ENCODE measurements at regions not wholly inside any gene's neighbourhood (a gene's known extent, or its start where the extent isn't known, plus 50 kb on each side); places are given as distances from the start of the nearest gene placed in this dataset.
A peak's percentile ranks its signal among the peaks of the same experiment; 100 is the strongest.

DNA sequence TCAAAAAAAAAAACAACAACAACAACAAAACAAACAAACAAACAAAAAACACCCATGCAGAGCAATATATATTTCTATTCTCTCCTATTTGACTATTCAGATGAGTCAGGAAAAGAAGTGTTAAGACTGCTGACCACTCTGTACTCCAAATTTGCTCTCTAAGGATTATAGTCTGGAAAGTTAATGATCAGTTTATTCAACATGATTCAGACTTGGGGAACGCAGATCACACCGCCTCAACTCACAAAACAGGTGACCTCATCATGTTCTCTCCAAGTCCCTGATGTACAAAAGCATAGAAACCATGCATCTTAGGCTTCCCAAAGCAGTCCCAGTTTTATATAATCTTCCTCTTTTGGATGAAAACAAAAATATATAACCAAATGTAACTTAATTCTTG is 51.9 kb upstream of the PRRC2C start:
- DNase-seq = no peak
- no peaks in the 10 kb centered on the region for H3K36me3 Mint-ChIP-seq (ENCODE audit: low read depth)
- CTCF ChIA-PET = no interaction called here
- POLR2A ChIA-PET = no interaction called here
- H3K9me3 Mint-ChIP-seq = peaks cover 2% of the 10 kb centered on the region
- peaks cover 10% of the 10 kb centered on the region for H3K4me1 Mint-ChIP-seq
- no peak overlapping the region for H3K4me3 Mint-ChIP-seq
- H3K27ac Mint-ChIP-seq = no peak overlapping the region
- H3K27me3 Mint-ChIP-seq = peaks cover 2% of the 10 kb centered on the region

DNA sequence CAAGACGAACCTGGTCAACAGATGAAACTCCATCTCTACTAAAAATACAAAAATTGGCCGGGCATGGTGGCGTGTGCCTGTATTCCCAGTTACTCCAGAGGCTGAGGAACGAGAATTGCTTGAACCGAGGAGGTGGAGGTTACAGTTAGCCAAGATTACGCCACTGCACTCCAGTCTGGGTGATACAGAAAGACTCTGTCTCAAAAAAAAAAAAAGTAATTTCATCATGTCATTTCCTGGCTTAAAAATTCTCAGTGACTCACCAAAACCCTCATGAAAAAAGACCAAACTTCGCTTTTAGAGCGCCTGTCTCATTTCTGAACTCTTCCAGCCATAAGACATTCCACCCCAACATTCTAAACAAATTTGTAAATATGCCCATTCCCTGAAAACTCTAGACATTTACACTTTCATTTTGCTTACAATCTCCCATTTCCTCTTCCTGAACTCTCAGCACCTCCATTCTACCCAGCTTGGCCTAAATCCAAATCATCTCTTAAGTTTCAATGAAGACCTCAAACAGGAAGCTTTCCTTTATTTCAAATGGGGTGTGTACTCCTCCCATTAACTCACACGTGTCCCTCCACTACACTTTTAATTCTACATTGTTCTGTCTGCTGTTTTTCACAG is 50.5 kb upstream of the PRRC2C start:
- ChIA-PET POLR2A (no interaction called here), CTCF (no interaction called here)
- DNase-seq = no peak
- Mint-ChIP-seq H3K4me1 (peaks cover 10% of the 10 kb centered on the region), H3K36me3 (ENCODE audit: low read depth) (no peaks in the 10 kb centered on the region), H3K27ac (peak overlapping the region; percentile 54), H3K4me3 (no peak overlapping the region), H3K27me3 (no peaks in the 10 kb centered on the region), H3K9me3 (no peaks in the 10 kb centered on the region)
